ENCODE measurements at regions not wholly inside any gene's neighbourhood (a gene's known extent, or its start where the extent isn't known, plus 50 kb on each side); places are given as distances from the start of the nearest gene placed in this dataset.
"Not testable (repeated sequence)": the region's sequence is repeated elsewhere in the genome, so short reads cannot be mapped to it uniquely, and the experiment has no call there.

DNA sequence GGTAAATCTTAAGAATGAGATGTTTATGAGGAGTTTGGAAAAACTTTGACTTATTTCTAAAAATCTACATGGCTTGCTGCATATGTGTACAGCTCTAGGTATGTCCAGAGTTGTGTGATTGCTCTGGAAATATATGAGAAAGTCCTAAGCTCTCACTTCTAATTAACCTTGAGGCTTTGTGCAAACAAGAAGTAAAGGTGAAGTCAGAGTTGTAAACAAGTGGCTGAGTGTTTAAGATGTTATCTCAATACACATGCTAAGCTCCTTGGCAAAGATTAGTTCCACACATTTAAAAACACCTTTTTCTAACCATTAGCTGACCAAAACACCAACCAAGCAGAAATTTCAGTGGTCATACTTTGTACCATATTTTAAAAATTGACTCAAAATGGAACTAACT is 684.2 kb downstream of the HTR1B start:
- Histone ChIP-seq H3K9ac (ENCODE audit: low read depth in 1 of 3, low read length in 3 of 3) (no peak overlapping the region), H3K27me3 (ENCODE audit: control insufficient read depth in 3 of 3, insufficient read depth in 3 of 3, low read length in 3 of 3) (no peaks in the 10 kb centered on the region), H3K4me1 (ENCODE audit: control insufficient read depth in 3 of 3, insufficient read depth in 3 of 3, low read length in 3 of 3) (no peaks in the 10 kb centered on the region), H3K36me3 (ENCODE audit: control insufficient read depth in 3 of 3, insufficient read depth in 3 of 3, low read length in 3 of 3) (no peaks in the 10 kb centered on the region), H3K9me3 (ENCODE audit: control insufficient read depth in 3 of 3, low read length in 3 of 3) (no peaks in the 10 kb centered on the region), H3K27ac (ENCODE audit: low read depth, low read length) (no peak overlapping the region), H3K4me3 (ENCODE audit: low read length in 3 of 3) (no peak overlapping the region)

DNA sequence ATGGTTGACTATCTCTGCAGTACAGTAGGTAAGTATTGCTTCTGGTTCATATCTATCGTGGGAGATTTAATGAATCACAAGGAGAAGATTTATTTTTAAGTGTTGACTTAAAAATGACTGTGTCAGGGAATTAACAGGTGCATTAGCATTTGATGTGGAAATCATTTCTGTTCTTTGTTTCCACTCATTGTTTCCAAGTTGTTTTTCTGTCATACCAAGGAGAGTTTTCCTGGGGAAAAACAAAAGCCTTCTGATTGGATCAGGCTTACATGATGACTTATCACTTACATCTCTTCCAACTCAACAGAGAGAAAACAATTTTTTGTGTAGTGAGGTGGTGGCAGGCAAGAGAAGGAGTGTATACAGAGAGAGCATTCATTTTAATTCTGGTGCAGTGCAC is 686.4 kb downstream of the HTR1B start:
- Histone ChIP-seq H3K9ac (ENCODE audit: low read depth in 1 of 3, low read length in 3 of 3) (no peak overlapping the region), H3K27ac (ENCODE audit: low read depth, low read length) (no peak overlapping the region), H3K4me1 (ENCODE audit: control insufficient read depth in 3 of 3, insufficient read depth in 3 of 3, low read length in 3 of 3) (no peaks in the 10 kb centered on the region), H3K4me3 (ENCODE audit: low read length in 3 of 3) (no peak overlapping the region), H3K9me3 (ENCODE audit: control insufficient read depth in 3 of 3, low read length in 3 of 3) (no peaks in the 10 kb centered on the region), H3K27me3 (ENCODE audit: control insufficient read depth in 3 of 3, insufficient read depth in 3 of 3, low read length in 3 of 3) (no peaks in the 10 kb centered on the region), H3K36me3 (ENCODE audit: control insufficient read depth in 3 of 3, insufficient read depth in 3 of 3, low read length in 3 of 3) (no peaks in the 10 kb centered on the region)

DNA sequence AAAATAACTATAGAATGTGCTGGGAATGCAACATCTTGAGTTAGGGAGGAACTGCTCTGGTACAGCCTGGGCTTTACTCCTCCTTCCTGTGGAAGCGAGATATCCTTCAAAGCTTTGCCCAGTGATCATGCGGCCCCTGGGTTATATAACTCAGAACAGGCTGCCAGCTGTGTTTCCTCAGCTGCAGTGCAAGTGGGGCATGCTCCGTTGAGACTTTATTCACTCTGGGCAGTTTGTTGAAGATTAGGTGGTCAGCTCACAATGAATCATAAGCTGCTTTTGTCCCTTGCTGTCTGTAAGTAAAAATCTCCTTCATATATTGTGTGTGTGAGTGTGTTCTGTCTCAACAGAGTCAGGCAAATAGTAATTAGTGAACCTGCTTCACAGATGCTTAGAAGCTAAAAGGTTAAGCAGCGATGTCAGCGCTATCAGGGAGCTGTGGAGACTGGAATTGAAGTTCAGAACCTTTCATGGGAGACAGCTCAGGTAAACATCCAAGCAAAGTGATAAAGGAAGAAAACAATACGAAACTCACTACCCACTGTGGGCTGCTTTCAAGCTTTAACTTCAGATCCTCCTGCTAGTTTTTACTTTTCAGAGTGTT is 688.4 kb downstream of the HTR1B start:
- Histone ChIP-seq H3K4me1 (ENCODE audit: control insufficient read depth in 3 of 3, insufficient read depth in 3 of 3, low read length in 3 of 3) (no peaks in the 10 kb centered on the region), H3K9me3 (ENCODE audit: control insufficient read depth in 3 of 3, low read length in 3 of 3) (no peaks in the 10 kb centered on the region), H3K4me3 (ENCODE audit: low read length in 3 of 3) (no peak overlapping the region), H3K9ac (ENCODE audit: low read depth in 1 of 3, low read length in 3 of 3) (no peak overlapping the region), H3K27ac (ENCODE audit: low read depth, low read length) (no peak overlapping the region), H3K36me3 (ENCODE audit: control insufficient read depth in 3 of 3, insufficient read depth in 3 of 3, low read length in 3 of 3) (no peaks in the 10 kb centered on the region), H3K27me3 (ENCODE audit: control insufficient read depth in 3 of 3, insufficient read depth in 3 of 3, low read length in 3 of 3) (no peaks in the 10 kb centered on the region)

DNA sequence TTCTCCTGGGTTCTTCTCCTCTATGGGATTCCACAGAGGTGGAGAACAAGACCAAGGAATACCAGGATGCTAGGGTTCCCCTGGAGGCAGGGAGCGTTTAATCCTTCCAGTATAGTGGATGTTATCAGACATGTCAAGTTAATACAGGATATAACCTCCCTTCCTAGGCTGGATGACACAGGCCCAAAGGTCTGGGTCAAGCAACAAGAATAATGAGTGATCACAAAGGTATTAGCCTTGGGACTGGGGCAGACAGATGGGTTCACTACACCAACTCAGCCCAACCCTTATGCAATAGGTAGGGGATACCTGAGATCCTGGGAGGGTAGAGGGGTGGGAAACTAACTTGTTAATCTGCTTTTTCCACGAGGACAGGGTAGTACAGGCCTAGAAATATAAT is 690.3 kb downstream of the HTR1B start:
- Histone ChIP-seq H3K27ac (ENCODE audit: low read depth, low read length) (no peak overlapping the region), H3K4me1 (ENCODE audit: control insufficient read depth in 3 of 3, insufficient read depth in 3 of 3, low read length in 3 of 3) (no peaks in the 10 kb centered on the region), H3K9me3 (ENCODE audit: control insufficient read depth in 3 of 3, low read length in 3 of 3) (no peaks in the 10 kb centered on the region), H3K27me3 (ENCODE audit: control insufficient read depth in 3 of 3, insufficient read depth in 3 of 3, low read length in 3 of 3) (no peaks in the 10 kb centered on the region), H3K4me3 (ENCODE audit: low read length in 3 of 3) (no peak overlapping the region), H3K9ac (ENCODE audit: low read depth in 1 of 3, low read length in 3 of 3) (no peak overlapping the region), H3K36me3 (ENCODE audit: control insufficient read depth in 3 of 3, insufficient read depth in 3 of 3, low read length in 3 of 3) (no peaks in the 10 kb centered on the region)

DNA sequence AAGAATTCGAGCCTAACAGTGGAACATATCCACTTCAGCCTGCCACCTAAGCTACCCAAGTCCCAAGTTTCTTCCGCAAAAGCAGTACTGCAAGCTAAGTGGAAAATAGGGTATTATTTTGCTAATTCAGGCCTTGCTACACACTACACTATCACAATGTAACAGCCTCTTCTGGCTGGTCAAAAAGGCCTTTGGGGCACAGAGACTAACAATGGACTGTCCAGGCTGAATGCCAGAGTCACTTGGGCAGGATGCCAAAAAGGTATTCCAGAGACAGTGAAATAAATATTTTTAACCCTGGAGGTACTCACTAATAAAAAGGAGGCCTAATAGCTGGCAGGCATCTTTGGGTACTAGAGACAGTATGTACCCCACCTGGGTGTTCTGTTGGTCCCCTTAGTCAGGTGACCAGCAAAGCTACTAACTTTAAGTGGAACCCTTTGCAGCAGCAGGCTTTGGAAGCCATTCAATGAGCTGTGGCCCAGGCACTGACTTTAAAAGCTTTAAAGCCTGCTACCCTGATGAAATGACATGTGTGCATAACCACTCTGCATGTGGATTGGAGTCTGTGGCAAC is 692.1 kb downstream of the HTR1B start:
- Histone ChIP-seq H3K9ac (ENCODE audit: low read depth in 1 of 3, low read length in 3 of 3) (no peak overlapping the region), H3K4me3 (ENCODE audit: low read length in 3 of 3) (no peak overlapping the region), H3K27ac (ENCODE audit: low read depth, low read length) (no peak overlapping the region), H3K9me3 (ENCODE audit: control insufficient read depth in 3 of 3, low read length in 3 of 3) (no peaks in the 10 kb centered on the region), H3K27me3 (ENCODE audit: control insufficient read depth in 3 of 3, insufficient read depth in 3 of 3, low read length in 3 of 3) (no peaks in the 10 kb centered on the region), H3K36me3 (ENCODE audit: control insufficient read depth in 3 of 3, insufficient read depth in 3 of 3, low read length in 3 of 3) (no peaks in the 10 kb centered on the region), H3K4me1 (ENCODE audit: control insufficient read depth in 3 of 3, insufficient read depth in 3 of 3, low read length in 3 of 3) (no peaks in the 10 kb centered on the region)

DNA sequence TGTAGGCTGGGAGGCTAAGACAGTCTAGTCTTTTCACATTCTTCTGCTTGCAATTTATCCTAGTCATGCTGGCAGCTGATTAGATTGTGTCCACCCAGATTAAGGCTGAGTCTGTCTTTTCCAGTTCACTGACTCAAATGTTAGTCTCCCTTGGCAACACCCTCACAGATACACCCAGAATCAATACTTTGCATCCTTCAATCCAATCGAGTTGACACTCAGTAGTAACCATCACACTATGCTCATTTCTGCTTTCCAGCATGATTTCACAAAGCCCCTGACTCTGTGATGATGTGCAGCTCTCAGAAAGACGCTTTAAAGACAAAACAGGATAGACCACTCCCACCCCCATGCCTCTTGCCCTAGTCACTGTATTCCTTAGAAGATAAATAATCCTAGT is 693.0 kb downstream of the HTR1B start:
- Histone ChIP-seq H3K27ac (ENCODE audit: low read depth, low read length) (no peak overlapping the region), H3K4me1 (ENCODE audit: control insufficient read depth in 3 of 3, insufficient read depth in 3 of 3, low read length in 3 of 3) (no peaks in the 10 kb centered on the region), H3K9ac (ENCODE audit: low read depth in 1 of 3, low read length in 3 of 3) (no peak overlapping the region), H3K36me3 (ENCODE audit: control insufficient read depth in 3 of 3, insufficient read depth in 3 of 3, low read length in 3 of 3) (no peaks in the 10 kb centered on the region), H3K27me3 (ENCODE audit: control insufficient read depth in 3 of 3, insufficient read depth in 3 of 3, low read length in 3 of 3) (no peaks in the 10 kb centered on the region), H3K4me3 (ENCODE audit: low read length in 3 of 3) (no peak overlapping the region), H3K9me3 (ENCODE audit: control insufficient read depth in 3 of 3, low read length in 3 of 3) (no peaks in the 10 kb centered on the region)

DNA sequence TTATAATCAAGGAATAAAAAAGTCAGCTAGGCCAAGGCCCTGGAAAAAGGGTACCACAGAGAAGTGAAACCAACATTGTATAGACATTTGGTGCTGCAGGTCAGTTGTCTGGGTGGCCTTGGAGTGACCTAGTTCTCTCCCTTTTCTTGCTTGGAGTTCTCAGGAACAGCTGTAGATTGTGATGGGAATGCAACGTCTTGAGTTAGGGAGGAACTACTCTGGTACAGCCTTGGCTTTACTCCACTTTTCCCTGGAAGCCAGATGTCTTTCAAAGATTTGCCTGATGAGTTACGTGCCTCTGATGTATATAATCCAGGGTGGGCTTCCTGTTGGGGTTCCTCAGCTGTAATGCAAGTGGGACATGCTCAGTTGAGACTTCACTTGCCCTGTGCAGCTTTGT is 694.7 kb downstream of the HTR1B start:
- H3K27ac ChIP-seq (ENCODE audit: low read depth, low read length): no peak overlapping the region
- no peak overlapping the region for H3K4me3 ChIP-seq (ENCODE audit: low read length in 3 of 3)
- H3K9me3 ChIP-seq (ENCODE audit: control insufficient read depth in 3 of 3, low read length in 3 of 3): no peaks in the 10 kb centered on the region
- H3K9ac ChIP-seq (ENCODE audit: low read depth in 1 of 3, low read length in 3 of 3): no peak overlapping the region
- H3K36me3 ChIP-seq (ENCODE audit: control insufficient read depth in 3 of 3, insufficient read depth in 3 of 3, low read length in 3 of 3): no peaks in the 10 kb centered on the region
- no peaks in the 10 kb centered on the region for H3K4me1 ChIP-seq (ENCODE audit: control insufficient read depth in 3 of 3, insufficient read depth in 3 of 3, low read length in 3 of 3)
- H3K27me3 ChIP-seq (ENCODE audit: control insufficient read depth in 3 of 3, insufficient read depth in 3 of 3, low read length in 3 of 3): no peaks in the 10 kb centered on the region

DNA sequence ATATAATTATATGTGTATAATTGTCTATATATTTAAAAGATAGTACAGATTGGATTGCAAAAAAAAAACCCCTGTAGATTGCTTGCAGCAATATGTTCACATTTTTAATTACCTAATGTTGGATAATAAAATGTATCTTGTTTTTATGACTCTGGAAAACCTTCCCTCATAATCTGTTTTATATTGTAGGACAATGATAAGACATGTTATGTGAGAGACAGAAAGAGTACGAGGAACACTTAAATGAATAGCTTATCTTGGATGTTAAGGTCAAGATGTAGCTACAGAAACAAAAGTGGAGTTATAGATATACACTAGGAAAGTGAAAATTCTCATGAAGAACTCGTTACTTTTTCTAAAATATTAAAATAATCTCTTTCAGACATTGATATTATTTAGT is 691.6 kb upstream of the IMPG1 start:
- H3K4me1 ChIP-seq (ENCODE audit: control insufficient read depth in 3 of 3, insufficient read depth in 3 of 3, low read length in 3 of 3): no peaks in the 10 kb centered on the region
- no peaks in the 10 kb centered on the region for H3K36me3 ChIP-seq (ENCODE audit: control insufficient read depth in 3 of 3, insufficient read depth in 3 of 3, low read length in 3 of 3)
- no peaks in the 10 kb centered on the region for H3K27me3 ChIP-seq (ENCODE audit: control insufficient read depth in 3 of 3, insufficient read depth in 3 of 3, low read length in 3 of 3)
- H3K9ac ChIP-seq (ENCODE audit: low read depth in 1 of 3, low read length in 3 of 3): no peak overlapping the region
- H3K9me3 ChIP-seq (ENCODE audit: control insufficient read depth in 3 of 3, low read length in 3 of 3): no peaks in the 10 kb centered on the region
- H3K4me3 ChIP-seq (ENCODE audit: low read length in 3 of 3): no peak overlapping the region
- H3K27ac ChIP-seq (ENCODE audit: low read depth, low read length): no peak overlapping the region

DNA sequence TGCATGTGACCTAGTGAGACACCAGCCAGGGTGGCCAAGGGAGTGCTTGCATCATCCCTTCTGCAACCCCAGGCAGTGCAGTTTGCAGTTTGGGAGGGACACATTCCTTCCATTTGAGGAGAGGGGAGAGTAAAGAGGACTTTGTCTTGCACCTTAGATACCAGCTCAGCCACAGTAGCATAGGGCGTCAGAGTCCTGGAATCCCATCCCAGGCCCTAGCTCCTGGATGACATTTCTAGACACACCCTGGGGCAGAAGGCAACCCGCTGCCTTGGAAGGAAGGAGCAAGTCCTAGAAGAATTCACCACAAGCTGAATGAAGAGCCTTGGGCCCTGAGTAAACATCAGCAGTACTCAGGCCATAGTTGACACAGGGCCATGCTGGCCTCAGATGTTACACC is 680.4 kb upstream of the IMPG1 start:
- no peaks in the 10 kb centered on the region for H3K27me3 ChIP-seq (ENCODE audit: control insufficient read depth in 3 of 3, insufficient read depth in 3 of 3, low read length in 3 of 3)
- no peak overlapping the region for H3K27ac ChIP-seq (ENCODE audit: low read depth, low read length)
- peaks cover 0 to 3% (median 0%) of the 10 kb centered on the region in 3 donors for H3K9me3 ChIP-seq (ENCODE audit: control insufficient read depth in 3 of 3, low read length in 3 of 3)
- H3K4me1 ChIP-seq (ENCODE audit: control insufficient read depth in 3 of 3, insufficient read depth in 3 of 3, low read length in 3 of 3): no peaks in the 10 kb centered on the region
- no peak overlapping the region for H3K4me3 ChIP-seq (ENCODE audit: low read length in 3 of 3)
- no peaks in the 10 kb centered on the region for H3K36me3 ChIP-seq (ENCODE audit: control insufficient read depth in 3 of 3, insufficient read depth in 3 of 3, low read length in 3 of 3)
- no peak overlapping the region for H3K9ac ChIP-seq (ENCODE audit: low read depth in 1 of 3, low read length in 3 of 3)

DNA sequence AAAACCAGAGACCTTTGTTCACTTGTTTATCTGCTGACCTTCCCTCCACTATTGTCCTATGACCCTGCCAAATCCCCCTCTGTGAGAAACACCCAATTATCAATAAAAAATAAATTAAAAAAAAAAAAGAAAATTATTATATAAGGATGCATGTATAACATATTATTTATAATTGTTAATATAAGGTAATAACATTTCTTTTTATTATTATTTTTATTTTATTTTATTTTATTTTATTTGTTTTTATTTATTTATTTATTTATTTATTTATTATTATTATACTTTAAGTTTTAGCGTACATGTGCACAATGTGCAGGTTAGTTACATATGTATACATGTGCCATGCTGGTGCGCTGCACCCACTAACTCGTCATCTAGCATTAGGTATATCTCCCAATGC is 672.9 kb upstream of the IMPG1 start:
- not testable (repeated sequence) for H3K27me3 ChIP-seq (ENCODE audit: control insufficient read depth in 3 of 3, insufficient read depth in 3 of 3, low read length in 3 of 3); H3K27ac ChIP-seq (ENCODE audit: low read depth, low read length); H3K4me1 ChIP-seq (ENCODE audit: control insufficient read depth in 3 of 3, insufficient read depth in 3 of 3, low read length in 3 of 3); H3K9me3 ChIP-seq (ENCODE audit: control insufficient read depth in 3 of 3, low read length in 3 of 3); H3K36me3 ChIP-seq (ENCODE audit: control insufficient read depth in 3 of 3, insufficient read depth in 3 of 3, low read length in 3 of 3); H3K4me3 ChIP-seq (ENCODE audit: low read length in 3 of 3); H3K9ac ChIP-seq (ENCODE audit: low read depth in 1 of 3, low read length in 3 of 3)
